NCI-H146 treated with DMSO at 0.1 percent for 48 hours (cell line): ENCODE measurements at regions not wholly inside any gene's neighbourhood (a gene's known extent, or its start where the extent isn't known, plus 50 kb on each side); places are given as distances from the start of the nearest gene placed in this dataset.
"Not testable (repeated sequence)": the region's sequence is repeated elsewhere in the genome, so short reads cannot be mapped to it uniquely, and the experiment has no call there.

Experiments
- DNase-seq: peaks from one replicate; lab custom pipeline; 2025; ENCODE audit not compliant: unreplicated experiment; lab: John Stamatoyannopoulos, UW

DNA sequence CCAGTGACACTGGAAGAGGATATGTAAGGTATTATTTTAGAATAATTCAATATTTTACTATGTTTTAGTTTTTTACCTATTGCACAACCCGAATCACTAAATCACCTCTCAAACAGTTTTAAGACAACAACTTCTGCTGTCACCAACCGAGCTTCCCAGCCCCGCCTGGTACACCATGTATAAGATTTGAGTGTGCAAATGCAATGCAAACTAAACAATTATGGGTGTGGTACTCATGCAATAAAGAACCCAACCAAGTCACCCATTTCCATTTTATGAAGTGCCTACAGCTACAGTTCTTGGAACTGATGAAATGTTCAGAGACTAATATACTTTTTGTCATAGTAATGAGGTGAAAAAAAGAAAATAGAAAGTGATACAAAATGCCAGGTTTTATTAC lies 256.2 kb downstream of the TAFA4 start:
- no peak for DNase-seq

DNA sequence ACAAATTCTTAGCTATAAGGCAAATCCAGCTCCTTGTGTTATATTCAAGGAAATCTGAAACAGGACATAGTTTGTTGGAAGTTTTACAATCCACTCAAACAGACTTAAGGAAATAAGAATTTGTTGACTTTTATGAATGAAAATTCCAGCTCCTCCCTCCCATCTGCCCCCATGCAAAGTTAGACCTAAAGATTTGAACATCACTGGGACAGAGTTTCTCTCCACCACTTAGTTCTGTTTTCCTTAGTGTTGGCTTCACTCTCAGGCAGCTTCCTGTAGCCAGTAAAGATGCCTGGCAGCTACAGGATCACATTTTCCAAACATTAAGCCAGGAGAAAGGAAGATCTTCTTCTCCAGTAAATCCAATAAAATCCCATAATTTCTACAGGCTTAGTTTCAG lies 265.0 kb downstream of the TAFA4 start:
- no peak for DNase-seq

DNA sequence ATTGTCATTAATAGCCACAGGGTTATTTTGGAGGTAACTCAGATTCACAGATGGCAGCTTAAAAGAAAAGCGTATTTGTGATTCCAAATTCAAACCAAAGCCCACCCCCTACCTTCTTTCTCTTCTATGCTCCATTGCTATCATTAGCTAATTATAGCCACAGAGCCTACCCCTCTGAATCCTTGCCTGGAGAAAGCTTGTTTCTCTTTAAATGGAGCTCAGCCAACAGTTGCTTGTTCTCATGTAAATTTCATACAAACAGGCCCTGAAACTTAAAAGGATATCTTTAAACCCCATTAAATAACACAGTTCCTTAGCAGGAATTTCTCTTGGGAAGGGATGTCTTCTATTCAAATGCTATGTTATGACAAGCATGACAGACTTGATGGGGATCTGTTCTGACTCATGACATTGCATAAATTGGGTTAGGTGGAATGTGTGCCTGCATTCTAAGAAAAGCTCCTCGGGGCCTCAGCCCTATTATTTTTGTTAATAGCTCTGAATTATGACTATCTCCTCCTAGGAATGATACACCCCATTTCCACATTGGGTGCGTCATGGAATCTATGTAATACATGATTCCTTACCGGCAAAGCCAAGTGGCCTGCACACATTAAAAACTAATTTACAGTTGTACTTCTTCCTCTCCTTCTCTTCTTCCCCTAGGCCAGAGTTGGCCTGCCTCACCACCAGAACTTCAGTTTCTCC lies 265.8 kb downstream of the TAFA4 start:
- no peak for DNase-seq

DNA sequence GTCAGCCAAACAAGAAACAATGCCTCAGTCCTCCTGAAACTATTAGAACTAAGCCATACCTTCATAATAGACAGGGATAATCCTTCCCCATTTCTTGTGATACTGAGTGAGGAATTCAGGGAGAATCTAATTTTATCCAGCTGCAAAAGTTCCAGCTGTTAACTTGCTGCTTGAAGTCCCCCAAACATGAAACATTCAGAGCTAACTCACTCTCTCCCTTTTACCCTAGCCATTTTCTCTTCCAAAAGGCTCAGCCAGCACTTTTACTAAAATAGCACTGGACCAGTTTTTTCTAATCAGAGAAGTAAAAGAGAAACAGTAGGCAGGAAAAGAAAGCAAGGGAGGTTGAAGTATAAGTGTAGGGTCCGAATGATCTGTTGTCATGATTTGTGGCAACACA lies 268.1 kb downstream of the TAFA4 start:
- no peak for DNase-seq

DNA sequence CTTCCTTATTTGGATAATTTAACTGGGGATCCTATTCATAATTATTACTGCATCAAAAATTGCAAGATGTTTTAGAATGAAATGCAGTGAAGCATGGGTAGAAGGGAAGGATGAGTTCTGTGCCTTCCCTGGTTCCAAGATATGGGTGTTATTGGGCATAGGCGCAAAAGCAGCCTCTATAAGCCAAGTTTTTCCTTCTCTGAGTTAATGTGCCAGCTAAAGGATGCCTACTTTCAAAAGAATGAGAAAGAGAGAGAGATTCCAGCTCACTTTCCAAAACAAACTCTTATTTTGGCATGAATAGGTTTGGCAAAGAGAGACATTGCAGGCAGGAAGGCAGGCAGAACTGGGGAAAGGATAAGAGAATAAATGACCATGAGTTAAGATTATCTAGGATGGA lies 270.2 kb downstream of the TAFA4 start:
- DNase-seq: no peak

DNA sequence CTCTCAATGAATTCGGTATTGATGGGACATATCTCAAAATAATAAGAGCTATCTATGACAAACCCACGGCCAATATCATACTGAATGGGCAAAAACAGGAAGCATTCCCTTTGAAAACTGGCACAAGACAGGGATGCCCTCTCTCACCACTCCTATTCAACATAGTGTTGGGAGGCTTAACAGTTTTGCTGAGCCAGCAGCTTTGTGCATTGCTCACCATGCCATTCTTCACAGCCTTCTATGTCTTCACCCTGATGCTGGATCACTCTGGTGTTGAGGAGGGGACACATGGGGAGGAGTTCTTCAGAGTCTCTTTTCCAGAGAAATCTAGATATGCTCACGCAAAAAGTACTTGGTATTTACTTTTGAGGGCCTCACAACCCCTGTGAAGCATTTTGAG lies 281.7 kb downstream of the TAFA4 start:
- DNase-seq: not testable (repeated sequence)

DNA sequence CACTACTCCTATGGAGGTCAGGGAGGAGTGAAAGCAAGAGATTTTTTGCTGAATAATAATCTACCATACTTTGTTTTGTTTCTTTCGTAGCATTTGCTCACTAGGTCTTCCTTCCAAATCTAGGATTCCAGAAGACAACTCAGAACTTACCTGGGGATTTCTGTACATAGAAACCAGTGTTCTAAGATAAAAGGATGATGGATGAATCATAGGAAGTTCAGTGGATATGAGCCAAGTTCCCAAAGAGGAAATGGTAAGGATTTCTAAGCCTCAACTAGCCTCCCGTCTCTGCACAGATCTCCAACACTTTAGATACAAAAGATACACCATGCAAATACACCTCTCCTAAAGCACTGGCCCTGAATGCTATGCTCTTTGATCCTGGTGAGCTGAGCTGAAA lies 283.9 kb downstream of the TAFA4 start:
- no peak for DNase-seq

DNA sequence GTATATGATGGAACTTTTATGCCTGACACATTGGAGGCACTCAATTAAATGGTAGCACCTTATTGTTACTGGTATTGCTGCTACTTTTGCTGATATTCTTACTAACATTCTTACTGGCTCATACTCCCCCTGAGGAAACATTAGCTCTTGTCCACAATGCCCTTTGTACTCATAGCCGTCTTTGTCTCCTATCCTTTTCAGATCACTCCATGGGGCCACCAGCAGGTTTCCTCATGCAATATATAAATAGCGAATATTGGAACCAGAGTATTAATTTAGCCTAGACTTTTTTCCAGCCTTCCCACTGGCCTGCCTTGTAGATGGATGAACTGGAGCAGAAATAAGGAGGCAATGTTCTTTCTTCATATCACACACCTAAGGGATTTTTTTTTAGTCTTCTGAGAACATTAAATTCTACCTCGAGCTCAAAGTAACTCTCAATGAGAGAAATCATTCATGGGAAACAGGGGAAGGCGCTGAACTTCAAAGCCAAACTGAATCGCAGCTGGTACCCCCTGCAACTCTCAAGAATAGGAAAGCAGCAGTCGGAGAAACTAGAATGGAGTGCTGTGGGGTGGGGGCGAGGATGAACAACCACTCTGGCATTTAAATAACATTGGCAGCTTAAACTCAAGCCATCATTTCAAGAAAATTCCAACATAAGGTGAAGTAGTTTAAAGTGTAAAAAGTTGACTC lies 300.3 kb downstream of the TAFA4 start:
- DNase-seq: peak; percentile 21

DNA sequence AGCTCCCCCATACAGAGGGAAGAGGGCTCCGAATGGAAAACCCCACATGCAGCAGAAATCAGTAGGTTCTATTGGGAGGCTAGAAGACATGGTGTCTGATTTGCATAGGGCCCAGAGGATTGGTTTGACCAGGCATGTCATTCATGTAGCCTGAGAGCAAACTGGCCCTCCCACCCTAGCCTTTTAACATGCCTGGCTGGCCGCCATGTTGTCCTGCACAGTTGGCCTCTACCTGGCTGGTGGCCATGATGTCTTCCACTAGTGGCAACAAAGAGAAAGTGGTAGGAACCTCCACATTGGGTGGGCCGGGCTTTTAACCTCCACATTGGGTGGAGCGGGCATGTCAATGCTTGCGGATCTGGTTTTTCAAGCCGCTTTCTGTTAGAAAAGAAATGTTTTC lies 312.1 kb downstream of the TAFA4 start:
- no peak for DNase-seq

DNA sequence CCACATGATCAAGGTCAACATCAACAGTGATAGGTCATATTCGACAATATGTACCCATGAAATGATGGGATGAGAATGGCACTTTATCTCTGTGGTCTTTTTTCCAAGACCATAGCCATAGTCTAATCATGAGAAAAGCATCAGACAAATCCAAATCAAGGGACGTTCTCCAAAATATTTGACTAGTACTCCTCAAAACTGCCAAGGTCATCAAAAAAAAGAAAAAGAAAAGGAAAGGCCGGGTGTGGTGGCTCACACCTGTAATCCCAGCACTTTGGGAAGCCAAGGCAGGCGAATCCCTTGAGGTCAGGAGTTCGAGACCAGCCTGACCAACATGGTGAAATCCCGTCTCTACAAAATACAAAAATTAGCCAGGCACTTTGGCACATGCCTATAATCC lies 318.3 kb downstream of the TAFA4 start:
- DNase-seq: no peak

DNA sequence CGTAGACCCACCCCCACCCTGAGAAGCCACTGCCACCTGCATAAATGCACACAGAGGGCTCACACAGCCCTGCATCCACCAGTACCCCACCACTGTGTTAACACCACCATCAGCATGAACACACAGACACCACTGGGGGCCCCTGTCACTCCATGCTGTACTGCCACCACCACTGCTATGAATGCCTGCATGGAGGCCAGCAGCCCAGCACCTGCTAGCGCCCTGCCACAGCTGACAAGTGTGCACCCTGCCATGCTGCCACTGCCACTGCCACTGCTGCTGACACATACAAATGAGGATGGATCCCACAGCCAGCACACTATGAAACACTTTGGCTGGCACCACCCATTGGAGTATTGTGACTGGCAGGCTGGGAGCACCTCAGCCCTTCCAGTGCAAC lies 361.0 kb downstream of the TAFA4 start:
- DNase-seq: no peak

DNA sequence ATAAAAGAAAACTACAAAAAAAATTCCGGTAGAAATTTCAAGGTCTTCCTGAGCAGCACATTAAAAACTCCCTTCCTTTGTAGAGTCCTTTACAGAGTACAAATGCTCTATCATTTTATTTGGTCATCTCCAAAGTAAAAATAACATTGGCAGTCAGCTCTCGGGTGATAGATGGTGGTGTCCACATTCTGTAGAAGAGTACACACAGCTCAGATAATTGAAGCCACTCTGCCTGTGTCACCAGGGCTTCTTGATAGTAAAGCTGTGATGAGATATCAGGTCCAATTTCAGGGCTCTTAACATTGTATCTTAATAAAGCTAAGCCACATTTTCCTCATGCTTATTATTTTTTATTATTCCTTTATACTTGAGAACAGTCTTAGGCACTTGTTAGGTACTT lies 371.6 kb downstream of the TAFA4 start:
- no peak for DNase-seq

DNA sequence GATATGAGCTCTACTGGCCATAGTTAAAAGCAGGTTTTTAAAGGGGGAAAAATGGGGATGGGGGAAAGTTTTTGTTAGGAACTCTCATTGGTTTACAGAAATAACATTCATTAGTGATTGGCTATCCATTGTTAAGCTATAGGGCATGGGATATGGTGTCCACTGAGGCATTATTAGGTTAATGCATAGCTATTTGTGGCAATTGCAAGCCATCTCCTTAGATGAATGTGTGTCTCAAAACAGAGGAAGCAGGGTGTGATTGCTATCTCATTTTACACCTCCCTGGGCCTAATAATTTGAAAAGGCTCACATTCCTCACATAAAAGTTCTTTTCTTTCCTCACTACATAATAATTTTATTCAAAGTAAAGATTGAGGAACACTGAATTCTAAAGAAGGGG lies 396.6 kb downstream of the TAFA4 start:
- DNase-seq: no peak

DNA sequence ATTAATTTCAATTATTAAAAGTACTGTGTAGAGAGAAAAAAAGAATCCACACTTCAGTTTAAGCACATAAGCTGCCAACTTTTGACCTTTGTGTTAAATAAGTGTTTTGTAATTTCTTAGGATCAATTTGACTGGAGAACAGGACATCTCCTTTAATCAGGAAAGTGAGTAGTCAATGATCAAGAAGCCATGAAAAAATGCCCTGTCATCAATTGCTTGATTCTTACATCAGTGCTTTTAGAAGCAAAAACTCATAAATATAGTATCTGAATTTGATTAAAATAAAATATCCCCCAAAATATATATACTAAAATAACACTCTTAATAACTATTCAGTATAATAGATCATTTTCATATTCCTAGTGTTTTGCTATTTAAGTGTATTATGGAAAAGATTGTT lies 409.0 kb downstream of the TAFA4 start:
- DNase-seq: no peak

DNA sequence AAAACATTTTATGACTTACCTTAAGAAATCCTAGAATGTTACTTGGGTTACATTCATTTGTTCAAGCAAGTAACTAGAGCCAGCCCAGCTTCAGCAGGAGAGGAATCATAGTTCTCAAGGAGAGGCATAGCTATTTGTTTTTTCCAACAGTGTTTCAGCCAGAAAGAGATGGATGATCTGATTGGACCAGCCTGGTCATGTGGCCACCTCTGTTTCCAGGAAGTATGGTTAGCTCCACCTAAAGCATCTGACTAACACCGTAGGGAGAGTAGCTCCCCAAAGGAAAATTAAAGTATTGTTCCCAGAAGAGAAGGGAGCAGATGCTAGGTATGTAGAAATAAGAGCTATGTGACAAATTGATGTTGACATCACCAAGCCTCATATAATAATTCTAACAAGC lies 417.1 kb downstream of the TAFA4 start:
- DNase-seq: no peak

DNA sequence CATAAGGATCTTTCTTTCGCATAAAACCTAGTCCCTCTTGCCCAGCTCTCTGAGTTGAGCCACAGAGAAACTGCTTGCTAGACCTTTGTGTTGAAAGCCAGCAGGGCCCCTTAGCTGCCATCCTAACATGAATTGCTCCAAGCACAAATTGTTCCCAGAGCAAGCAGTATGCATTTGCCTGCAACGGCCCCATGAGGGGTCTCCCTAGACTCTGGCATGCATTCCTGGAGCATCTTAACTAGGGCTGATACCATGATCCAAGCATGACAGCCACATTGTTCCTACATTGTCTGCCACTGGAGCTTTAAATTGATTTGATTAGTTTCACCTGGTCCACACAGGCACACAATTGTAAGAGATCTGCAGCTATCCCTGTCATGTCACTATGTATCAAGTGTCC lies 428.1 kb downstream of the TAFA4 start:
- no peak for DNase-seq

DNA sequence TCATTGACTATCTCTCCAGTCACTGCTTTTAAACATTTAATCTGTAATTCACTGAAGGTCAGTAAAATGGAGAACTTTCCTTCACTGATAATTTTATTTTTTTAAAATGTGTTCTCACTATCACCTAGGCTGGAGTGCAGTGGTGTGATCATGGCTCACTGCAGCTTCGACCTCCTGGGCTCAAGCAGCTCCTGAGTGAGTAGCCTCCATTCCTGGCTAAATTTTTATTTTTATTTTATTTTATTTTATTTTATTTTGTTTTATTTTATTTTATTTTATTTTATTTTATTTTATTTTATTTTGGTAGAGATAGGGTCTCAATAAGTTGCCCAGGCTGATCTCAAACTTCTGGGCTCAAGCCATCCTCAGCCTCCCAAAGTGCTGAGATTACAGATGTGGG lies 446.5 kb downstream of the TAFA4 start:
- DNase-seq: not testable (repeated sequence)

DNA sequence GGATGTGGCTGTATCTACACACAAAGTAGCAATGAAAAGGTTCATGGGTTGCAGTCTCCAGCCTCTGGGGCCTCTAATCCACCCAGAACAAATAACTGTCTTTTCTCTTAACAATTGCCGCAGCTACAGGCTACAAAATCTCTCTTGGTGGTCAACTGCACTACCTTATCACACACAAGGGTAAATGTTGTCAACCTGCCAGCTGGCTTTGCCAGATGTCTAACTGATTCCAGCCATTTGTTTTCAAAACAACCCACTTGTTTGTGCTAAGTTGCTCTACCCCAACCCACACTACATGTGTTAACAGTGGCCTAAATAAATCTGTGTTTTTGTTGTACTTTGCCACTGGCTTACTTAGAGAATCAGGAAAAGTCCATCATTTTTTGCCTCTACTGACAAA lies 447.3 kb downstream of the TAFA4 start:
- peak; percentile 78 for DNase-seq

DNA sequence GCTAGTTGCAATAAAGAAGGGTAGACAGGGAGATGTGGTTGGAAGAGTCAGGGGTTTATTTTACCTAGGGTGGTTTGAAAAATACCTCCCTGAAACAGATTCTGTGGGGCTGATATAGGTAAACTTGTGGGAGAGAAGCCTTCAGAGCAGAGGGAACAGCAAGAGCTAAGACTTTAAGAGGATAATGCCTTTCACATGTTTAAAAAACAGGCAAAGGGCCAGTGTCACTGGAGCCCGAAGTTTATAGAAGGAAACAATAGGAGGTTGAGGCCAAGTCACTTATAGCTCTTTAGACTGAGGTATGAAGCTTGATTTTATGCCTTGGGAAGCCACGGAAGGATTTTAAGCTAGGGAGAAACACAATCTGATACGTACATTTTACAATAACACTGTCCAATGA lies 448.7 kb downstream of the TAFA4 start:
- peak; percentile 40 for DNase-seq

DNA sequence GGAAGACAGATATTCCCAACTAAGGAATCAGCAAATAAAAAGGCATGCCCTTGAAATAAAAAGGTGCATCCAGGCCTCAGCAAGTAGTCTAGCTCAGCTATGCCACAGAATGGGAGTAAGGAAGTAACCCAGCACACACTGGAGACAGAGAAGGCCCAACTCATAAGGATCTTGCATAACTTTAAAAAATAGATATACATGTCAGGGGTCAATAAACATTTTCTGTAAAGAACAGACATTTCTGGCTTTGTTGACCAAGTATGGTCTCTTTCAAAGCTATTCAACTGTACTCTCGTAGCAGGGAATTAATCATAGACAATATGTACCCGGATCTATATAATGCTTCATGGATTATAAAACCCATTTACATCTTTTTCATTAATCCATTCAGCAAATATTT lies 449.3 kb downstream of the TAFA4 start:
- peak; percentile 68 for DNase-seq

DNA sequence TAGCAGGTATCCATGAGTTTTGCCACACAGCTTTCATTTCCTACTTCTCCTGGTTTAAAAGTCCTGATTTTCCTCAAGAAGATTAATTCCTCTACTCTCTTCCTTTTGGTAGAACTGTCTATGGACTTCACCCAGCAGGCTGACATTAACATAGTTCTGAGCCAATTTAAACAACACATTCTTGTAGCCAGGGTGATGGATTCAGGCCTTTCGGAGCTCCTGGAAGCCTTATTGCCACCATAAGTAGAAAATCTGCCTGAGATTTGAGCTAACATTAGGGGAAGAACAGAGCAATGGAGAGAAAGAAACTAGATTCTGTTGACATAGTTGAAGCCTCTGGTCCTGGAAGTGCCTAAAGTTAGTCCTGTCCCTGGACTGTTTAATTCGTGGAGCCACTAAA lies 449.8 kb downstream of the TAFA4 start:
- no peak for DNase-seq

DNA sequence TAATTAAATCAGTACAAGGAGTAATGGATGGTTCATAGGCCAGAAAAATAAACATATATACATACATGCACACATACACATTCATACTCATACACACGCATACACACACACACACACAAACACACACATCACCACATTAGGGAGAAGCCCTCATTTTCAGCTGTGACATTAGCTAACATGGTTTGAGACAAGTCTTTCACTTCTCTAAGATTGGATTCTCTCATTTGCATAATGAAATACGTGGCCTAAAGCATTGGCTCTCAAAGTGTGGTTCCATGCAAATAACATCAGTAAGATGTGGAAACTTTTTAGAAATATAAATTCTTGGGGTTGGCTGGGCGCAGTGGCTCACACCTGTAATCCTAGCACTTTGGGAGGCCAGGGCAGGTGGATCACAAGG lies 452.6 kb downstream of the TAFA4 start:
- no peak for DNase-seq
